ENCODE measurements at regions not wholly inside any gene's neighbourhood (a gene's known extent, or its start where the extent isn't known, plus 50 kb on each side); places are given as distances from the start of the nearest gene placed in this dataset.

GRCh38 chr10:128570319-128570995 is 444.2 kb upstream of the MKI67 start:
- no peak for TF ChIP-seq ZBTB34 (CRISPR knock-in tag; IDR thresholded peaks at IDR 0.05)
- no peak for TF ChIP-seq ZNF207 (IDR thresholded peaks at IDR 0.05; ENCODE audit: borderline replicate concordance)
- TF ChIP-seq JUNB (CRISPR knock-in tag; IDR thresholded peaks at IDR 0.05; ENCODE audit: borderline replicate concordance): no peak
- no peak for TF ChIP-seq MTA3 (CRISPR knock-in tag; IDR thresholded peaks at IDR 0.05)
- no peak for TF ChIP-seq NFE2L2 (IDR thresholded peaks at IDR 0.05; ENCODE audit: low read length)
- TF ChIP-seq MED1 (CRISPR knock-in tag; IDR thresholded peaks at IDR 0.05): no peak
- TF ChIP-seq ZBTB33 (CRISPR knock-in tag; IDR thresholded peaks at IDR 0.05): no peak
- TF ChIP-seq ARID2 (CRISPR knock-in tag; IDR thresholded peaks at IDR 0.05; ENCODE audit: borderline replicate concordance): no peak

All from HepG2 (cell line).